CD4-positive, CD25-positive, alpha-beta regulatory T cell (primary cell): ENCODE measurements at regions not wholly inside any gene's neighbourhood (a gene's known extent, or its start where the extent isn't known, plus 50 kb on each side); places are given as distances from the start of the nearest gene placed in this dataset.

Source experiments
- ATAC-seq, 2 donors: fragments of 150-1000 bp; cut with Tn5 transposase; one replicate each; pipeline ENCODE4 v1.10.0; 2021; ENCODE audit warnings: low read depth in 2 of 2, moderate number of reproducible peaks in 2 of 2, moderate library complexity in 1 of 2
- DNase-seq, 3 donors: peaks; one replicate each; pipeline versions ENCODE4 v3.0.0 to v3.0.0-alpha.2; 2012 to 2022; ENCODE audit warnings: mixed read lengths in 1 of 3
- H3K27ac ChIP-seq: one replicate; pipeline ENCODE4 v1.7.0; 2013; ENCODE audit warnings: mild to moderate bottlenecking, low read length; ENCODE audit not compliant: insufficient read depth, poor library complexity, severe bottlenecking
- H3K27me3 ChIP-seq: one replicate; pipeline ENCODE4 v1.7.0; 2013; ENCODE audit warnings: low read length; ENCODE audit not compliant: control insufficient read depth, insufficient read depth
- H3K36me3 ChIP-seq: one replicate; pipeline ENCODE4 v1.7.0; 2013; ENCODE audit warnings: mild to moderate bottlenecking, low read length, moderate library complexity; ENCODE audit not compliant: control insufficient read depth, insufficient read depth
- H3K4me1 ChIP-seq: 2 replicates; pipeline ENCODE4 v1.7.0; 2013; ENCODE audit warnings: mild to moderate bottlenecking, low read length; ENCODE audit not compliant: insufficient read depth, control insufficient read depth, poor library complexity, severe bottlenecking
- H3K4me3 ChIP-seq: one replicate; pipeline ENCODE4 v1.7.0; 2013; ENCODE audit warnings: low read depth, mild to moderate bottlenecking, low read length, moderate library complexity
- H3K9me3 ChIP-seq, 2 experiments: 1 replicate in 1 of 2; 2 replicates in 1 of 2; pipeline ENCODE4 v1.7.0; 2013; ENCODE audit warnings: low read length in 2 of 2, mild to moderate bottlenecking in 1 of 2, moderate library complexity in 1 of 2; ENCODE audit not compliant: control insufficient read depth in 2 of 2
- H3K27ac Mint-ChIP-seq, 3 donors: one replicate each; pipeline ENCODE4 v1.8.0; 2020 to 2022; ENCODE audit warnings: mild to moderate bottlenecking in 3 of 3, mixed read lengths in 3 of 3, moderate library complexity in 2 of 3
- H3K27me3 Mint-ChIP-seq: one replicate; pipeline ENCODE4 v1.8.0; 2022; ENCODE audit warnings: mild to moderate bottlenecking, mixed read lengths
- H3K36me3 Mint-ChIP-seq: one replicate; pipeline ENCODE4 v1.8.0; 2020; ENCODE audit warnings: mixed read lengths
- H3K4me1 Mint-ChIP-seq, 4 donors: one replicate each; pipeline ENCODE4 v1.8.0; 2020 to 2022; ENCODE audit warnings: mixed read lengths in 4 of 4, mild to moderate bottlenecking in 1 of 4
- H3K4me3 Mint-ChIP-seq, 4 donors: one replicate each; pipeline ENCODE4 v1.8.0; 2020 to 2022; ENCODE audit warnings: mild to moderate bottlenecking in 4 of 4, mixed read lengths in 4 of 4, moderate library complexity in 3 of 4
- H3K9me3 Mint-ChIP-seq, 7 donors: one replicate each; pipeline ENCODE4 v1.8.0; 2020 to 2022; ENCODE audit warnings: mixed read lengths in 7 of 7, mild to moderate bottlenecking in 3 of 7, moderate library complexity in 2 of 7

GRCh38 chr2:19255481-19255880 is 102.9 kb downstream of the OSR1 start:
- Histone ChIP-seq H3K4me1 (no peaks in the 10 kb centered on the region), H3K27ac (no peak overlapping the region), H3K27me3 (no peaks in the 10 kb centered on the region), H3K9me3 (no peaks in the 10 kb centered on the region), H3K4me3 (no peak overlapping the region), H3K36me3 (no peaks in the 10 kb centered on the region)
- no peak for DNase-seq
- no peak overlapping the region for H3K4me3 Mint-ChIP-seq
- H3K36me3 Mint-ChIP-seq: no peaks in the 10 kb centered on the region
- H3K27me3 Mint-ChIP-seq: no peaks in the 10 kb centered on the region
- no peak for ATAC-seq
- H3K27ac Mint-ChIP-seq: no peak overlapping the region
- H3K4me1 Mint-ChIP-seq: no peaks in the 10 kb centered on the region
- peaks cover 0 to 4% (median 2%) of the 10 kb centered on the region in 7 donors for H3K9me3 Mint-ChIP-seq

DNA sequence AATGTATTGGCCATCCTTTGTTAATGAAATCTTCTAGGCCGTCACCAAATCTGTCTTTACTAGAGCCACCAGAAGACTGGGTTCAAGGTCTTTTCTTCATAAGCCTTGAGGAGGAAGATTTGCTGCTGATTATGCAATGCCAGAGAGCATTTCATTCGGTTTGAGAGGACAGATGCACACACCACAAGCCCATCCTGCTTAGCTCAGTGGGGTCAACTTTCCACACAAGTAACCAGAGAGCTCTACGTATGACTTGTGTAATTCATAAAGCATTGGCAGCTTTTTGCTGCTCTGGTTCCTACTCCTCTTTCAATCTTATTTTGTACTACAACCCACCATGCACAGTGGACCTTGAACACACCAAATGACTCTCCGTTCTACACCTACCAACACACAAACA is 106.9 kb downstream of the OSR1 start:
- Mint-ChIP-seq H3K36me3 (no peaks in the 10 kb centered on the region), H3K4me1 (no peaks in the 10 kb centered on the region), H3K27ac (no peak overlapping the region), H3K9me3 (peaks cover 0 to 6% (median 0%) of the 10 kb centered on the region in 7 donors), H3K27me3 (no peaks in the 10 kb centered on the region), H3K4me3 (no peak overlapping the region)
- Histone ChIP-seq H3K9me3 (no peaks in the 10 kb centered on the region), H3K4me3 (no peak overlapping the region), H3K27me3 (no peaks in the 10 kb centered on the region), H3K27ac (no peak overlapping the region), H3K36me3 (no peaks in the 10 kb centered on the region), H3K4me1 (no peaks in the 10 kb centered on the region)
- ATAC-seq (no peak), DNase-seq (no peak)

- DNase-seq (no peak), ATAC-seq (no peak)
- Mint-ChIP-seq H3K9me3 (peaks cover 0 to 6% (median 0%) of the 10 kb centered on the region in 7 donors), H3K4me1 (no peaks in the 10 kb centered on the region), H3K27ac (no peak overlapping the region), H3K4me3 (no peak overlapping the region), H3K36me3 (no peaks in the 10 kb centered on the region), H3K27me3 (no peaks in the 10 kb centered on the region)
- Histone ChIP-seq H3K27ac (no peak overlapping the region), H3K4me3 (no peak overlapping the region), H3K36me3 (no peaks in the 10 kb centered on the region), H3K27me3 (no peaks in the 10 kb centered on the region), H3K9me3 (no peaks in the 10 kb centered on the region), H3K4me1 (no peaks in the 10 kb centered on the region)
Measured at GRCh38 chr2:19250906-19251305, 107.5 kb downstream of the OSR1 start.

DNA sequence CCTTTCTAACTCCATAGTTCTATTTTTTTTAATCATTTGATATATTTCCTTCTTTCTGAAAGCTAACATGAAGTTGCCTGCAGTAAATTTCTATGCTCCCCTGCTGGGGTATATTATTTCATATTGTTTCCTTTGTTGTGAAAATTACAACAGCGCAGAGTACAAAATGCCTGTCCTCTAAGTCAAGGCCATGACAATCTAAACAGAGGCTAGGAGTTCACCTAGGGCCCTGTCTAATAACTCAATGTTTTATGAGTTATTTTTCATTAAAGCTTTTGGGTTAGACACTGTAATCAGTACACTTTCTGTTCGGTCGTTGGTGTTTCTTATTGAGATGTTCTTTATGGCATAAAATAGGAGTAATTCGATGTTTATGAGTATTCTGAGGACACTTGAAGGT is 111.2 kb downstream of the OSR1 start:
- DNase-seq (no peak), ATAC-seq (no peak)
- Histone ChIP-seq H3K27me3 (no peaks in the 10 kb centered on the region), H3K36me3 (no peaks in the 10 kb centered on the region), H3K4me1 (no peaks in the 10 kb centered on the region), H3K9me3 (no peaks in the 10 kb centered on the region), H3K4me3 (no peak overlapping the region), H3K27ac (no peak overlapping the region)
- H3K4me3 Mint-ChIP-seq: no peak overlapping the region
- no peak overlapping the region for H3K27ac Mint-ChIP-seq
- H3K36me3 Mint-ChIP-seq: no peaks in the 10 kb centered on the region
- H3K27me3 Mint-ChIP-seq: no peaks in the 10 kb centered on the region
- H3K9me3 Mint-ChIP-seq: peaks cover 0 to 6% (median 0%) of the 10 kb centered on the region in 7 donors
- H3K4me1 Mint-ChIP-seq: no peaks in the 10 kb centered on the region

DNA sequence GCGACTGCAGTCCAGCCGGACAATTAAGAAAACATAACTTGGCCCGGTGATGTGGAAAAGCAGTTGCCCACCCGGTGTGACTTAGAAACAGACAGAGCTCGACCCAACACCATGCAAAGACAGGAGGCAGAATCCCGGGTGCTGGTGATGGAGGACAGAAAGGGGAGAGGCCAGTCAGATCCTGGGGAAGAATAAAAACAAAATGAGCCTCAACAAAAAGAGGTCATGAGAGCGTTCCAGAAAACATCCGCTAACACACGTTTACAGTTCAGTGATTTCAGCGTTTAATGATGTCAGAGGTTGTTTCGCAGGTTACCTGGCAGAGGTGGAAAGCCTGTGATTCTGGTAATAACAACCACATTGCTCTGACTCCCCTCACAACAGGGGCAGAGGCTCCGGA is 111.9 kb downstream of the OSR1 start:
- Mint-ChIP-seq H3K4me1 (no peaks in the 10 kb centered on the region), H3K36me3 (no peaks in the 10 kb centered on the region), H3K27ac (no peak overlapping the region), H3K4me3 (no peak overlapping the region), H3K9me3 (peaks cover 0 to 6% (median 0%) of the 10 kb centered on the region in 7 donors), H3K27me3 (no peaks in the 10 kb centered on the region)
- DNase-seq: no peak
- Histone ChIP-seq H3K36me3 (no peaks in the 10 kb centered on the region), H3K4me3 (no peak overlapping the region), H3K27me3 (no peaks in the 10 kb centered on the region), H3K9me3 (no peaks in the 10 kb centered on the region), H3K4me1 (no peaks in the 10 kb centered on the region), H3K27ac (no peak overlapping the region)
- no peak for ATAC-seq

DNA sequence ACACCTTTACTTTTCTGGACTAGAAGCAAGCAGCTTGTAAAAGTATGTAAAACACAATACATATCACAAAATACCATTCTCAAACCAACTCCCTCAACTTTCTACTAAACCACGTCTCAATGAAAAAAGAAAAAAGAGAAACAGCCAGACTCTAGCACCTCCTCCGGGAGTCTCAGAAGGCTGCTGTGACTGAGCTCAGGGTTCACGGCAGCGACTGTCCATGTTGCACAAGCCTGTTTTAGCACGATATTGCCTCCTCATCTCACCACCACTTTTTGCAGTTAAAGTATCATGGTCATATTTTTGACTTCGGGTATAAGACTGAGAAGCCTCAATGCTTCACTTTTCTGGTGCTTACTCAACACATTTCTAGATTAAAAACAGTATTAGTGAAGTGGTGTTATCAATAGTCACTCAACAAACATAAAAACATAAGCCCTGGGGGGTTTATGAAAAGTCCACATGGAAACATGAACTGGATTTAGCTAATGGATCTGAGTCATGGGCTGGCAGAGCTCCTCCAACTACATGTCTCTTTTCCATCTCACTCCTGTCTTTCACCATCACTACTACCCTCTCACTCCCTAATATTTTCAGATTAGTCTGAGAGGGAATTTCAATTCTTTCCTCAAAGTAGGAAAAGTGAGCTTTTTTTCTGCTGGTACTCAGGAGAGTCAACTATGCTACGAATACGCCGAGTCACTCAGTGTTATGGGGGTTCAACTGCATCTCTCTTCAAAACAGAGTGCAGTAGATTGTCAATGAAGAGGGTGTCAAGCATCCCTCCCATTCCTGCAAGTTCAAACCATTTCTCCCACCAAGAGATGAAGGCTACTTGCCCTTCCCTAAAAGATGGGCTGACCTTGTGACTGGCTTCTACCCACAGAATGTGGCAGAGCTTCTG is 113.7 kb downstream of the OSR1 start:
- Histone ChIP-seq H3K27me3 (no peaks in the 10 kb centered on the region), H3K9me3 (no peaks in the 10 kb centered on the region), H3K27ac (no peak overlapping the region), H3K4me1 (no peaks in the 10 kb centered on the region), H3K36me3 (no peaks in the 10 kb centered on the region), H3K4me3 (no peak overlapping the region)
- Mint-ChIP-seq H3K4me1 (no peaks in the 10 kb centered on the region), H3K9me3 (peaks cover 0 to 6% (median 0%) of the 10 kb centered on the region in 7 donors), H3K4me3 (no peak overlapping the region), H3K27me3 (no peaks in the 10 kb centered on the region), H3K36me3 (no peaks in the 10 kb centered on the region), H3K27ac (no peak overlapping the region)
- DNase-seq (no peak), ATAC-seq (no peak)

DNA sequence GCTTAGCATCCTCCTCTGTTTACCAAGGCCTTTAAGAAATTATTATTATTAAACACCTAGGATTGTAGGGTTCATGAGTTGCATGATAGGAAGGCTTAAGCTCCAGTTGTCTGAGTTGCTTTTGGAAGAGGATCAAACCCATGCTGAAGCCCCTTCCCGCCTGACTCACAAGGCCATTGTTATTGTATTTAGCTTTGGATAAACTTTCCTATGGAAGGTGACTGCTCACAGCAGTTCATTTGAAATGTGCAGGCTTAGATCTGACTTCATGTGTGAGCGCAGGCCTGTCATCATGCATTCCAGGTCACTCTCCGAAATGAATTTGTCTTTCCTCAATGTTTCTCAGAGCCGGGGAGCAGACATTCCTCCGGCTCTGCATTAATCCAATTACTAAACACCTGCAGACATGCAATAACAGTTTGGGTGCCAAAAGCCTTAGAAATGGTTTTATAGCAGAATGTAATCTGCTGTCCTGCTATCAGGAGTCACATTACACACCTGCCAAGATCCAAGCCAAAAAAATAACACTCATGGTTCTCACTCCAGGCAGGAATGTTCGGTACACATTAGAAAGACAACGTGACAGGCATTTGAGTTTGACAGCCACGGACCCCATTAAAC is 119.9 kb downstream of the OSR1 start:
- Histone ChIP-seq H3K4me3 (no peak overlapping the region), H3K27ac (no peak overlapping the region), H3K4me1 (no peaks in the 10 kb centered on the region), H3K36me3 (no peaks in the 10 kb centered on the region), H3K27me3 (no peaks in the 10 kb centered on the region), H3K9me3 (no peaks in the 10 kb centered on the region)
- no peaks in the 10 kb centered on the region for H3K4me1 Mint-ChIP-seq
- ATAC-seq (no peak), DNase-seq (no peak)
- no peaks in the 10 kb centered on the region for H3K9me3 Mint-ChIP-seq
- no peak overlapping the region for H3K27ac Mint-ChIP-seq
- no peaks in the 10 kb centered on the region for H3K27me3 Mint-ChIP-seq
- no peak overlapping the region for H3K4me3 Mint-ChIP-seq
- no peaks in the 10 kb centered on the region for H3K36me3 Mint-ChIP-seq

GRCh38 chr2:19235308-19235707 is 123.1 kb downstream of the OSR1 start:
- no peak overlapping the region for H3K4me3 ChIP-seq
- H3K4me1 Mint-ChIP-seq: no peaks in the 10 kb centered on the region
- no peaks in the 10 kb centered on the region for H3K36me3 ChIP-seq
- no peak for DNase-seq
- no peaks in the 10 kb centered on the region for H3K4me1 ChIP-seq
- H3K9me3 Mint-ChIP-seq: no peaks in the 10 kb centered on the region
- no peak overlapping the region for H3K27ac ChIP-seq
- H3K27me3 Mint-ChIP-seq: no peaks in the 10 kb centered on the region
- H3K36me3 Mint-ChIP-seq: no peaks in the 10 kb centered on the region
- no peak for ATAC-seq
- no peaks in the 10 kb centered on the region for H3K27me3 ChIP-seq
- no peak overlapping the region for H3K4me3 Mint-ChIP-seq
- H3K9me3 ChIP-seq: no peaks in the 10 kb centered on the region
- H3K27ac Mint-ChIP-seq: no peak overlapping the region
